Fibroblast of skin of abdomen (primary cell): ENCODE measurements at regions not wholly inside any gene's neighbourhood (a gene's known extent, or its start where the extent isn't known, plus 50 kb on each side); places are given as distances from the start of the nearest gene placed in this dataset.
A peak's percentile ranks its signal among the peaks of the same experiment; 100 is the strongest.

Experiments
- DNase-seq: peaks from one replicate; pipeline ENCODE4 v3.0.0-alpha.2; 2013

GRCh38 chr20:50379049-50379990, 130.9 kb upstream of the PTPN1 start:
- DNase-seq = peak; percentile 92

DNA sequence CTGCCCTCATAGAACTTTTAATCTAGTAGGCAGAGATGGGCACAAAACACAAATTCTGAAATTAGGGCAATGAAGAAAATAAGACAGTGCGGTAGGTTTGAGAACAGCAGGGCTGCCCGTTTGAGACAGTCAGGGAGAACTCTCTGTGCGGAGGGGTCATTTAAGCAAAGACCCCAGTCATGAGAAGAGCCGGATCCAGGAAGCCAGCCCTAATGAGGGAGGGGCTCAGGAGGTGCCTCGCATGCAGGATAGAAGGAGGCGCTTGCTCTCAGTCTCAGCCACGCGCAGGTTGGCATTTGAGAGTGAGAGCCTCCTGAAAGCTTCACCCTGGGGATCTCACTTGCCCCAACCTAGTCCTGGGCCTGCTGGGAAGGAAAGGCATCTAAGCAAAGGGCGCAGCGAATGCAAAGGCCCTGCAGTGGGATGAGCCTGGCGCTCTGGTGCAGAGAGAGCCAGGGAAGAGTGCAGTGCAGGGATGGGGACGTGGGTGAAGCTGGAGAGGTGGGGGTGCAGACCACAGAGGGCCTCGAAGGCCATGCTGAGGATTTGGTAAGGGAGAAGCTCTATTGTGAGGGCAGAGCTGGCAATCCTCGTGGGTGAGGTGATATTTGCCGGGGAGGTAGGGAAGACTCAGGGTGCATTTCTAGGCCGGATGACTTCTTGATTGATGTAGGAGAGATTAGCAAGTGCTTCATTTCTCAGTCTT, 130.0 kb upstream of the PTPN1 start:
- no peak for DNase-seq

DNA sequence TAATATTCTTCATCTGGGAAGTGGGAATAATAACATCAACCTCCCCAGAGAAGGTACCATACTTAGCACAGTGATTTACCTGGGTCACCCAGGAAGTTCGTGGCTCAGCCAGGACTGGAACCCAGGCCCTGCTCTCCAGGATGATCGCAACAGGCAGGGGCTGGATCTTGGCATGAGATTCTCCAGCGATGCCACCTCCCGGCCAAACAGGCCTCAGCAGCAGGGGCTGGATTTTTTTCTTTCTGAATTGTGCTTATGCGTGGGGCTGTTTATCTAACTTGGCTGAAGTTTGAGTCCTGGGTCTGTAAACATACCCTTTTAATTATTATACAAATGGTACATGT, 129.5 kb upstream of the PTPN1 start:
- DNase-seq = peak; percentile 50

DNA sequence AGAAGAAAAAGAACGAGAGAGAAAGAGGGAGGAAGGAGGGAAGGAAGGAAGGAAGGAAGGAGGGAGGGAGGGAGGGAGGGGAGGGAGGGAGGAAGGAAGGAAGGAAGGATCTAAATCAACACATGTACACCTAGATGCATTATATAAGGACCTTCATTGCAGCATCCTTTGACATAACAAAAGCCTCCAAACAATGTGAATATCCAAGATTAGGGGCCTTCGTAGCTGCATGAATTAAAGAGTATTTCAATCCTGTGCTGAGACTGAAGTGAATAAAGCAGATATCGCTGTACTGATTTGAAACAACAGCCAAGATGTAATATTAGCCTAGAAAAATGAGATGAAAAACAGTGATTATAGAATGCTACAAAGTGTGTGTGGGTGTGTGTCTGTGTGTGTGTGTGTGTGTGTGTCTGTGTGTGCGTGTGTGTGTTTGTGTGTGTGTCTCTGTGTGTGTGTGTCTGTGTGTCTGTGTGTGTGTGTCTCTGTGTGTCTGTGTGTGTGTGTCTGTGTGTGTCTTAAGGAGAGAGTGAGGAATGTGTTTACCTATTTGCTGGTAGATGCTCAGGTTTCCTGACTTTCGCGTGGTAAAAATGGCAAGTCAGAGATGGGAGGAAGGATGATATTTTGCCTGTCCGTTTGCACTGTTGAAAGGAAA, 129.0 kb upstream of the PTPN1 start:
- DNase-seq = no peak

- DNase-seq = no peak
Observed at GRCh38 chr20:50381771-50382593, 128.2 kb upstream of the PTPN1 start.

GRCh38 chr20:50385733-50386640, 124.2 kb upstream of the PTPN1 start:
- no peak for DNase-seq

- no peak for DNase-seq
Observed at GRCh38 chr20:50386641-50386960, 123.6 kb upstream of the PTPN1 start.

- no peak for DNase-seq
Observed at GRCh38 chr20:50387218-50387995, 122.8 kb upstream of the PTPN1 start.

DNA sequence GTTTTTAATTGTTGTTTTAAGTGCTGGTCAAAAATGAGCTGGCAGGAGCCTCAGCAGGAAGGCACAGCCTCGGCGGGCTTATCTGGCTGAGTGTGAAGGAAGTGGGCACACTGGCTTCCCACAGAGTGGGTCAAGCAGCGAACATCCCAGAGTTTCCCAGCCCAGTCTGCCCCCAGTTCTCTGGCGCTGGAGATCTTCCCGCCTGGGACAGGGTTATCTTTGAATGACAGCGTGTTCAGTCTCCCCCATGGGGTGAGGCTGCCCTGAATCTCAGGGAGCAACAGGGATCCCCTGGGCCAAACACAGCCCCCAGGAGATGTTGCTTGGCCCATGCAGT, 122.2 kb upstream of the PTPN1 start:
- DNase-seq = no peak

DNA sequence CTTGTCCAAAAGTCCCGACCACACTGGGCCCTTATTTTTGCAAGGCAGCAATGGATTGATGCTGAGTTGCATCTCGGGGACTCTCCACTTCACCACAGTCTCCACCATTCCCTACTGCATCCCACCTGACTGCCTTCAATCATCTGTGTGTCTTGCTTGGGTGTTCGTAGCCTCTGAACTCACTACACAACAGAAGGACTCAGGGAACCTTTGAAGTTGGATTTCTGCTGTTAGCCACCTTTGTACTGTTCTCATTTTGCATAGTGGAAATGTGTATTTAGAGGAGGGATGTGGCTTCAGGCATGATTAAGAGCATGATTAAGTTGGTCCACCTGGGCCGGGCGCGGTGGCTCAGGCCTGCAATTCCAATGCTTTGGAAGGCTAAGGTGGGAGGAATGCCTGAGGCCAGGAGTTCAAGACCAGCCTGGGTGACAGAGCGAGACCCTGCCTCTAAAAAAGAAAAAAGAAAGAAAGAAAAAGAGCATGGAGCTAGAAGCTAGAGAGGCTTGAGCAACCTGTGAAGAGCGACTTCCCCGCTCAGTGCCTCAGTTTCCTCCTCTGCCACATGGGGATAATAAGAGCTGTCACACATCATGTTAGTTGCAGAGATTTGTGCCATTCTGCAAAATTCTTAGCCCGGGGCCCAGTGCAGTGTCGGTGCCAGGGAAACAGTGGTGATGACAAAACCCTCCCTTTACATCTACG, 121.3 kb upstream of the PTPN1 start:
- DNase-seq = no peak

DNA sequence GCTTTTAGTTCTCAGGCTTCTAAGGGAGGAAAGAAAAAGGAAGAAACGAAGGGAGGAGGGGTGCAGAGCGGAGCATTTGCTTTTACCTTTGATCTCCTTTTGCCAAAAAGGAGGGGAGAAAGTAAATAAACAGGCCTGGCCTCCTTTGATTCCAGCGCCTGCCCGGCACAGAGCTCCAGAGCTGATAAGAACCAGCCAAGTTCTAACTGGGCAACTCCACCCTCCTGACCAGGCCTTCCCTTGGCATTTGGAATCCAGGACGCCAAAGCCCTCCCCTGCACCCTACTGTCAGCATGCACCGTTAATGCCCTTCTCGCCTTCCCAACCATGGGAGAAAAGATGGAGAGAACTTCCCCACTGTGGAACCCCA, 120.8 kb upstream of the PTPN1 start:
- DNase-seq = no peak

GRCh38 chr20:50389808-50390684, 120.1 kb upstream of the PTPN1 start:
- DNase-seq = no peak

DNA sequence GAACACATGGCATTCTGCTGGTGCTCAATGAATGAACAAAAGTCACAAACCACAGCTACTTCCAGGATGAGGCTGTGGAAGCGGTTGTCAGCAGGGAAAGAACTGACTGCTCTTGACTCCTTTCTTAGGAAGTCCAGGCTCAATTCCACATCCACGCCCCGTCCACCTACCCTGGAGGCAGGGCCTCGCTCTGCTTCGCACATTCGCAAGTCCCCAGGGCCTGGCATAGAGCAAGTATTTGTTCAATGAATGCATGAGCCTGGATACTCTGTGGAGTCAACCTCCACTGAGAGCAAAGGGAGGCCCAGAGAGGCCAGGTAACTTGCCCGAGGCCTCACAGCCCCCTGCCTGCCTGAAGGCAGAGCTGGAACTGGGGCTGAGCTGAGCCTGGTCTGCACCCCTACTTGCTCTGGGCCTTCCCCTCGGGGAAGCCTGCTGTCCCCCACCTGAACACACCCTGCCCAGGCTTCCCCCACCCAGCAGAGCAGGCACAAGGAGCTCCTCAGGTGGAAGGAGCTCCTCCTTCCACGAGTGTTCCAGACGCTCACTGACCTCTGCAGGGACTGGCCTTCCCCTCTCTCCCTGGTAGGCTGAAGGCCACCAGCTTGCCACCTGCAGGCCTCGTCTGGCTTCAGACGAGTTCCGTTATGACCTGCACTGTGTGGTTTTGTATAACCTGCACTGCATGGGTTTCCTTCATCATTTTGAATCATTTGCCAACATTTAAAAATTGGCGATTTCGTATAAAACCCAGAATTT, 119.3 kb upstream of the PTPN1 start:
- no peak for DNase-seq

- DNase-seq = no peak
Observed at GRCh38 chr20:50391444-50392137, 118.6 kb upstream of the PTPN1 start.

DNA sequence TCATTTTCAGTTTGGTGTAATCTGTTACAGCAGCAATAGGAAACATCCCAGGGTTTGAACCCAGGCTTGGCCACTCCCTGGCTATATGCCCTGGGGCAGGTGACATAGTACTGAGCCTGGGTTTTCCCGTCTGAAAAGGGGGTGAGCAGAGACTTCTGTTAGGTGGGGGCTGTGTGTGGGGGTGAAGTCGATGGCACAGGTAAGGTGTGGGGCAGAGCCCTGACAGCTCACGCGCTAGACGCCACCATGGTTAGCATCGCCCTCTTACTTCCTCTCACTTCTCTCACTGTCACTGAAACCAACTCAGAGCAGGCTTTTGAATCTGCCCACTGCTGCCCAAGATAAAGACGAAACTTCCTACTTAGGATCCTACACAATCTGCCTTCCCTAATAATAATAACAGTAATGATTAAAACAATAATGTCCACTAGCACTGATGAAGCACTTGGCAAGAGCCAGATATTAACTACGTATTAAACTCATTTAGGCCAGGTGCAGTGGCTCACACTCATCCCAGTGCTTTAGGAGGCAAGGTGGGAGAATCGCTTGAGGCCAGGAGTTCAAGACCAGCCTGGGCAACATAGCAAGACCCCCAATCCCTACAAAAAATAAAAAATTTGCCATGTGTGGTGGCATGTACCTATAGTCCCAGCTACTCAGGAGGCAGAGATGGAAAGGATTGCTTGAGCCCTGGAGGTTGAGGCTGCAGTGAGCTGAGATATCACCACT, 117.9 kb upstream of the PTPN1 start:
- DNase-seq = no peak

GRCh38 chr20:50393242-50393641, 116.9 kb upstream of the PTPN1 start:
- DNase-seq = no peak

GRCh38 chr20:50393990-50394561, 116.1 kb upstream of the PTPN1 start:
- DNase-seq = no peak
